GM19397 (cell line): ENCODE measurements at regions not wholly inside any gene's neighbourhood (a gene's known extent, or its start where the extent isn't known, plus 50 kb on each side); places are given as distances from the start of the nearest gene placed in this dataset.
"Not testable (repeated sequence)": the region's sequence is repeated elsewhere in the genome, so short reads cannot be mapped to it uniquely, and the experiment has no call there.

Source experiments
- ATAC-seq: cut with Tn5 transposase; IDR thresholded peaks from one replicate; pipeline ENCODE4 v1.9.1; 2021; ENCODE audit warnings: mild to moderate bottlenecking, moderate library complexity; ENCODE audit not compliant: unreplicated experiment

DNA sequence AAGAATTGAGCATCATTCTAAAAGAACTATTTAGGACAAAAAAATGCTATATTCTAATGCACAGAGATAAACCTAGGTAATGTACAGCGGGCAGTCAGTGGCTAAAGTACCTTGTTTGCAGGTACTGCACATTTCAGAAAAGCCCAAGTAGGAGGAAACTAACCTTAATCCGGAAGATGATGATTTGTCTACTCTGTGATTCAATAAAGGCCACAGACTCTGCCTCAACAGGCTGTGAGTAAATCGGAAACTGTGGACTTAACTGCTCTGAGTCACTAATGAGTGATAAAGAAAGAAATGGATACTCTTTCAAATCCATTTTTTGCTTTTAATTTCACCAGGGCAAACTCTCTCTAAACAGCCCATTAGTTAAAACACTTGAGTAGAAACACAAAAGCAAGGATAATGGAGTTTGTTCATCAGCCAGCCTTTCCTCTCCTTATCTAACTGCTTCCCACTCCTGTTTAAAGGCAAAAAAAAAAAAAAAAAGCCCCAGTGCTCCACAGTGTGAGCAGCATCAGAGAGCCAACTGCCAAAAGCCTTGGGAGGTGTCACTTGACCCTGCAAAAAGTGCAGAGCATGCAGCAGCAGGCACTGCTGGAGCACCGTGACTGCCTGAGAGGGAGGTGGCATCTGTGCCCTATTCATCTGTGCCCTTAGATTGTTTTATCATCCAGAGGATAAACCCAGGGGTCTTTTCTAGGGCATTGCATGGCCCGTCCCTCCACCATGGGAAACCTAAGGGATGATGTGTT is 187.7 kb downstream of the SATB1 start:
- peak; percentile 66 for ATAC-seq

GRCh38 chr3:18236726-18237125 is 188.4 kb downstream of the SATB1 start:
- ATAC-seq: no peak

DNA sequence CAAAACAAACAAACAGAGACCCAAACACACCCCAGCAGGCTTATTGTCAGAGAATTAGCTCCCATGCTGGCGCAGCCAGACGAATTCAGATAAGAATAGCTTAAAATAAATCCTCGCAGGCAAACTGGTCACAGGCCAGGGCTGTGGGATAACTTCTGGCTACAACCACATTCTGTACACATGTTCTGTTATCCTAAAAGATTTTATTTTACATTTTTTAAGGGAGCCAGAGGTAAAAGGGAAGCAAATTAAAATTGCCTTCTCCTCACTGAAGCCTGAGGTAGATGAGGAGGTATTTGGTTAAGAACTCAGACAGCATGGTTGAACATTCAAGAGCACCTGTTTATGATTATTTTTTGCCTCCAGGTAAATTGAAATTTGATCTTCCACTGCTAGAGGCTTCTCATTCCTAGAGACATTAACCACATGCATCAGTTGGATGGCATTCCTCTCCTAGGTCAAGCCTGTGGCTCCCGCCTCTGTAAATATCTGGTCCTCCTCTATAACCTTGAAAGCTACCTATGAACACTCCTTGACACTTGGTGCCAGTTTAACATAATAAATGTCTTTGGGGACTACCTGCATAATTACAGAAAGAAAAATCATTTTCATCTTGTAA is 190.3 kb downstream of the SATB1 start:
- no peak for ATAC-seq

GRCh38 chr3:18233987-18234716 is 191.0 kb downstream of the SATB1 start:
- no peak for ATAC-seq

DNA sequence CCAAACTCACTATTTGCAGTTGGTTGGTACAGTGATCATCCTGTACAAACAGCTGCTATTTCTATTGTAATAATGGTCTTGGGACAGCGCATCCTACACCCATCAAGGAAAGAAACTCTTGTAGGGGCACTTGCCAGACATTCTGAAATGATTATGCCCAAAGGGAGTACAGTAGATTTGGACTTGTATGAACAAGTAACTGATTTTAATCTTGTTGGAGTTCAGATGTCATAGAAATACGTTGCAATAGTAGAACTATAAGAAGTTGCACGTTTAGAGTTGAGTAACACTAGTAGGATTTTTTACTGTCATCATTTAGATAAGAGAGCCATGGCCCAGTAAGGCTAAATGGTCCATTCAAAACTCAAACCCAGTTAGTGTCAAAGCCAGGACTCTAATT is 192.8 kb downstream of the SATB1 start:
- ATAC-seq: no peak

GRCh38 chr3:18228060-18228459 is 197.1 kb downstream of the SATB1 start:
- no peak for ATAC-seq

DNA sequence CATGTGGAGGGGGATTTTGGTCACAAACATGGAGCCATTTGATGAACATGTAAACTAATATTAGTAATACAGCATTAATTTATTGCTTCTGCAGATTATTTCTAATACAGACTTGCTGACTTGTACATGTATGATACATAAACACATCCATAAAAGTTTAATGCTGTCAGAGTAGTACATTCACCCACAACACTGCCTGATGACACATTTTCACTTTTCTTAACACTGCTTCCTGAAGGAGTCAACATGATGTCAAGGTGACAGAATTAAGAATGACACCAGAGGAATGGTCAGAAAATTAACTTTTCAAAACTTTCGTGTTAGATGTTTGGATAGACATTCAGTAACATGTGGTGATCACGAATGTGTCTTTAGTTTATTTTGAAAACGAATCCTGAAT is 199.4 kb downstream of the SATB1 start:
- no peak for ATAC-seq

GRCh38 chr3:18224426-18224825 is 200.7 kb downstream of the SATB1 start:
- ATAC-seq: no peak

DNA sequence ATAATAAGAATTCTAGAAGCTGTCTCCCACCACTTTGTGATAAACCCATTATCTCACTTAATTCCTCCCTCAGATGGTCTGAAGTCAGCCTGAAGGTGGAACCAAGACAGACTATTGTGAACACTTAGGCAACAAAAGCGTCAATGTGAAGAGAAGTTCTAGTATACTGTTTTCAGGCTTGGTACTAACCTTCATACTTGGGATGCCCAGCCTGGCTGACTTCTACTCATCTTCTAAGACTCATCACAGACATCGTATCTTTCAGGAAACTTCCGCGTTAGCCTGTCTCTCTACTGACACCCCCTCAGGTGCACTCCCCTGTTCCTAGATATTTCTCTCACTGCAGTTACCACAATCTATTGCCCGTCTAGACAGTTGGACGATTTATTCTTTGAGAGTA is 201.2 kb downstream of the SATB1 start:
- peak; percentile 37 for ATAC-seq

DNA sequence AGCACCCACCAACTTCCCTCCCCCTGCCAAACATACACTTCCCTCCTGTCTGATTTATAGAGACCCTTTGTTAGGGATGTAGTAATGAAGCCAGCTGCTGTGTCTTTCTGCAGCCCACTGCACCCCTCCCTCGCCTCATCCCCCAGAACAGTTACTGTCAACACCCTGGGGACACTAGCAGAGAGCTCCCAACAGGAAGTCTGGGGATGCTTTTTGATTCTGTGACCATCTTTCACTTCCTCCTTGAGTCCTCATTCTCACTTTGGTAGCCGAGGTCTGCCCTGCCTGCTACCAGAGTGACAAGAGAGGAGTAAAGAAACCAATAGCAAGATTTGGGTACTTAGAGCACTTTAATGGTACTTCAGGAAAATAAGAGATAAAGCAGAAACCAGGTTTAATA is 201.6 kb downstream of the SATB1 start:
- ATAC-seq: peak; percentile 98

DNA sequence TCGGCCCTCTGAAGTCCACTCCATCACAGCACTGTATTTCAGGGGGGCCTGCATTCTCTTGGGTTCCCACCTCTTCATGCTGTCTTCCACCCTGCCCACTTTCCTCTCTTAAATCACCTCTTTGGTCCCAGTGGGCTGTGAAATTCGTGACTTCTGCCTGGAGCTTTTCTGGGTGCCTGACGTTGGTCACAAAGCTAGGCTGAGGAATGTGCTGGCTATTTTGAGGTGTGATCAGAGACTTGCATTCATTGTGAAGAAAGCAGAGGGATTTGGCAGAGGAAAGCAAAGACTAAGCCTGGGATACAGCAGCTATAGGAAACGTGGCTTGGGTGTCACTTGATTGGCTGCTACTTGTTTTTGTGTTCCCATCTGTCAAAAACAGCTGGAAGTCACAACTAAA is 202.5 kb downstream of the SATB1 start:
- ATAC-seq: no peak

DNA sequence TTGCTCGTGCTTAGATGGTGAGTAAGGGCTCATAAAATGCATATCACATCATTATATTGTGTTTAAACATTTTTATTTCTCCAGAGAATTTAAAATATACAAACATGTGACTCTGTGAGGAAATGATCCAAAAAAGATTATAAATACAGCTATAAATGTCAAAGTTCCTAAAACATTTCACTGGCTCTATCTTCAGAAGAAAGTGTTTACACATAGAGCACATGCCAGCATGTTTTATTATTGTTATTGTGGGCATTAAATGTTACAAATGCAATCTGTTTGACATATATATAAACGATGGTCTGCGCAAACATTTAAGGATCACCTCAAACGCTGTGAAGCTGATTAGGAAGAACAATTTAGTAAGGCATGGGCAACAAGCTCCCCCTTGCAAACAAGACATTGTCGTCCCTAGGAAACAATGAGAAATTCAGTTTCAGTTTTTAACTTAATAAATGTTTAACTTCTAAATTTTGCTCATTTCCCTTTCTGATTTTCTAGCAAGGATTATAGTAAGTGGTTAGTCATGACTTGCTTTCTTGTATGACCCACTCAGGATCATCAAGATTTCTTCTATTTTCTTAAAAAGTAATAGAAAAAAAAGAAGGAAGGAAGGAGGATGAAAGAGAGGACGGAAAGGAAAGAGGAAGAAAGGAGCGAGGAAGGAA is 207.5 kb downstream of the SATB1 start:
- peak; percentile 49 for ATAC-seq

DNA sequence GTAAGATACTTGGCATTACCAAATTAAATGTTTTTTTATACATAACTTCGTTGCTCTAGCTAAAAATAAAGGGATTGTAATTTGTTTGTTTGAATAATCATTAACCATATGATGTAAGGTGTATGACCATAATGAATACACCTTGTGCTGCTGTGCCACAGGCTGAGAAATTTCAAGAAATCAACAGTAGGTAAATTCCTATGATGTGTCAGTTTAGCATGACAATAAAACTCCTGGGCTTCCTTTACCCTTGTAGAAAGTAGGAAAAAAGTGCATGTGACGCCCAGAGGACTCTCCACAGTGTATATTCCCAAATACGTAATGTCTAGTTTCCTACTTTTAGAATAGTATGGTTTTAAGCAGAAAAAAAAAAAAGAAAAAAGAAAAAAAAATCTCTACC is 208.1 kb downstream of the SATB1 start:
- no peak for ATAC-seq

DNA sequence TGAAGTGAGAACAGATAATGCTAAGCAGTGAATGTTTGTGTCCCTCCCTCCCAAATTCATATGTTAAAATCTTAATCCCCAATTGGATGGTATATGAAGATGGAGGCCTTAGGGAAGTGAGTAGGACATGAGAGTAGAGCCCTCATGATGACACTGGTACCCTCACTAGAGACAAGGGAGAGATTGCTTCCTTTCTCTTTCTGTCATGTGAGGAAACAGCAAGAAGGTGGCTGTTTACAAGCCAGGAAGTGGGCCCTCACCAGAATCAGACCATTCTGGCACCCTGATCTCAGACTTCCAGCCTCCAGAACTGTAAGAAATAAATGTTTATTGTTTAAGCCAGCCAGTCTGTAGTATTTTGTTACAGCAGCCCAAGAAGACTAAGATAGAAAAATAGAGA is 209.5 kb downstream of the SATB1 start:
- ATAC-seq: no peak

GRCh38 chr3:18211116-18211515 is 214.0 kb downstream of the SATB1 start:
- no peak for ATAC-seq

DNA sequence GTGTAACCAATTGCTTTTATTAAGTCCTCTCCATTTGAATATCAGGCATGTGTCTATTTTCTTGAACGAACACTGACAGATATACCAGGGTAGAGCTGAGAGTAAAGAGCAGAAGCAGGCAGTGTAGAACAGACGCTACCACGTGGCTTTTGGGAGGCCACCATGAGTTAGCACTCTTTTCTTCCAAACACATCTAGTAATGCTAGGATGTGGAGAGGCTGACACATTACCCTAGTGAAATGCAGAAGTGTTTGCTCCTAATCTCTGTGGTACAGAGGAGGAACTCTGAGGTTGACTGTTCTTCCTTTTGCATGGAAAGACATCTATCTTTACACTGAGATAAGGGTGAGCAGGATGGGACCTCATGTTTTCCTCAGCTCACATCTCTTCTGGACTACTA is 216.3 kb downstream of the SATB1 start:
- ATAC-seq: no peak

- ATAC-seq: no peak
Observed at GRCh38 chr3:18208091-18208490, 217.0 kb downstream of the SATB1 start.

DNA sequence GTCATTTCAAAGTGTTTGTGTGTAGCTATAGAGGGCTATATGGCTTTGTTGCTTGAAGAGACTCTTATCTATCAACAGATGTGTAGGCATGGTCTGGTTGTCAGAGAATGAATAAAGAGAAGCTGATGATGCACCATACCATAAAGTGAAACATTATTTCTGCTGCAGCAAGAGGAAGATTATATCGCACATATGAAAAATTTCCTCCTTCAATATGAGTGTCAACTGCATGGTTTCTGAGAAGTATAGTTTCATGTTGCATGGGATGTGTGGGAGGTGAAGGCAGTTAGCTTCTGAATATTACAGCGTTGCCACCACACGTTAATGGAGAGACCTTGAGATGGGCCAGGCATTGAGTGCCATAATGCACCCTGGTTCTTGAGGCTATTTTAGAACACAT is 217.9 kb downstream of the SATB1 start:
- ATAC-seq: no peak

- not testable (repeated sequence) for ATAC-seq
Observed at GRCh38 chr3:18205701-18206100, 219.4 kb downstream of the SATB1 start.

GRCh38 chr3:18201315-18201714 is 223.8 kb downstream of the SATB1 start:
- no peak for ATAC-seq

DNA sequence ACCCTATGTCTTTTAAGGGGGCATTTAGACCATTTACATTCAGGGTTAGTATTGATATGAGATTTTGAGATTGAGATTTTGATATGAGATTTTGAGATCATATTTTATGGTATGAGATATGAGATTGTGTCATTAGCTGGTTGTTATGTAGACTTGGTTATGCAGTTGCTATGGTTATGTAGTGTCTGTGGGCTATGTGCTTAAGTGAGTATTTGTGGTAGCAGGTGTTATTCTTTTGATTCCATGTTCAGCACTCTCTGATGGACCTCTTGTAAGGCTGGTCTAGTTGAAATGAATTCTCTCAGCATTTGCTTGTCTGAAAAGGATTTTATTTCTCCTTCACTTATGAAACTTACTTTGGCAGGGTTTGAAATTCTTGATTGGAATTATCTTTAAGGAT is 225.4 kb downstream of the SATB1 start:
- no peak for ATAC-seq

DNA sequence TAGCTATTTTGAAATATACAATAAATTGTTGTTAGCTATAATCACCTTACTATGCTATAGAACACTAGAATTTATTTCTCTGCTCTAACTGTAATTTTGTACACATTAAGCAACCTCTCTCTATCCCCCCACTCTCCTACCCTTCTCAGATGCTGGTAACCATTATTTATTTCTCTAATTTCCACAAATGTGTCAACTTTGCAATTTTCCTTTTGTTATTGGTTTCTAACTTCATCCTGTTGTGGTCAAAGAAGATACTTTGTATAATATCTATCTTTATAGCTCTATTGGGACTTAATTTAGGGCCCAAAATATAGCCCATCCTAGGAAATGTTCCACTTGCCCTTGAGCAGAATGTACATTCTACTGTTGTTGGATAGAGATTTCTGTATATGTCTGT is 229.3 kb downstream of the SATB1 start:
- ATAC-seq: no peak
